GM23248 (cell line): ENCODE measurements at regions not wholly inside any gene's neighbourhood (a gene's known extent, or its start where the extent isn't known, plus 50 kb on each side); places are given as distances from the start of the nearest gene placed in this dataset.

Source experiments
- DNase-seq: peaks from one replicate; pipeline ENCODE4 v3.0.0-alpha.2; 2015
- H2AFZ ChIP-seq: fragments of 200-600 bp; sonication (generic); 2 replicates; pipeline ENCODE4 v1.6.1; 2016; ENCODE audit warnings: antibody characterized with exemption
- H3F3A ChIP-seq: fragments of 200-600 bp; sonication (generic); 2 replicates; pipeline ENCODE4 v1.6.1; 2016; ENCODE audit warnings: mild to moderate bottlenecking, antibody characterized with exemption, mixed run types; ENCODE audit not compliant: insufficient read depth
- H3K27ac ChIP-seq: fragments of 200-600 bp; sonication (generic); 2 replicates; pipeline ENCODE4 v1.5.1; 2016; ENCODE audit warnings: mild to moderate bottlenecking
- H3K27me3 ChIP-seq: fragments of 200-600 bp; sonication (generic); replicated peaks from 2 replicates; pipeline ENCODE4 v1.6.1; 2016; ENCODE audit warnings: mild to moderate bottlenecking; ENCODE audit not compliant: insufficient read depth
- H3K36me3 ChIP-seq: fragments of 200-600 bp; sonication (generic); 2 replicates; pipeline ENCODE4 v1.6.1; 2016; ENCODE audit warnings: low read depth, mild to moderate bottlenecking
- H3K4me1 ChIP-seq: fragments of 200-600 bp; sonication (generic); 2 replicates; pipeline ENCODE4 v1.6.1; 2016; ENCODE audit warnings: mild to moderate bottlenecking; ENCODE audit not compliant: insufficient read depth
- H3K4me2 ChIP-seq: fragments of 200-600 bp; sonication (generic); one replicate; pipeline ENCODE4 v1.6.1; 2016; ENCODE audit warnings: mild to moderate bottlenecking; ENCODE audit not compliant: unreplicated experiment
- H3K4me3 ChIP-seq: fragments of 200-600 bp; sonication (generic); 2 replicates; pipeline ENCODE4 v1.5.1; 2016; ENCODE audit warnings: mild to moderate bottlenecking
- H3K79me2 ChIP-seq: fragments of 200-600 bp; sonication (generic); 2 replicates; pipeline ENCODE4 v1.6.1; 2016; ENCODE audit warnings: mild to moderate bottlenecking; ENCODE audit not compliant: insufficient read depth
- H3K9ac ChIP-seq: fragments of 200-600 bp; sonication (generic); 2 replicates; pipeline ENCODE4 v1.6.1; 2016; ENCODE audit warnings: mild to moderate bottlenecking
- H3K9me2 ChIP-seq: fragments of 200-600 bp; sonication (generic); 2 replicates; pipeline ENCODE4 v1.6.1; 2016; ENCODE audit warnings: mixed run types, mild to moderate bottlenecking, moderate library complexity; ENCODE audit not compliant: insufficient read depth
- H3K9me3 ChIP-seq: fragments of 200-600 bp; sonication (generic); one replicate; pipeline ENCODE4 v1.6.1; 2017; ENCODE audit warnings: low read depth
- H4K20me1 ChIP-seq: fragments of 200-600 bp; sonication (generic); 2 replicates; pipeline ENCODE4 v1.6.0; 2016; ENCODE audit not compliant: insufficient read depth
- EZH2 ChIP-seq: fragments of 200-600 bp; sonication (generic); IDR thresholded peaks from 2 replicates; pipeline ENCODE4 v1.6.1; 2018; ENCODE audit warnings: antibody characterized with exemption, mild to moderate bottlenecking; ENCODE audit not compliant: insufficient read depth, poor library complexity, severe bottlenecking
- EZH2phosphoT487 ChIP-seq: fragments of 200-600 bp; sonication (generic); IDR thresholded peaks from 2 replicates; pipeline ENCODE4 v1.6.1; 2018; ENCODE audit warnings: antibody characterized with exemption, moderate library complexity, mild to moderate bottlenecking, low read depth; ENCODE audit not compliant: insufficient read depth
- WGBS, 2 experiments: methylation state at CpG; one replicate each; pipeline ENCODE4 v1.1.6; 2015 to 2017; ENCODE audit warnings: low lambda C conversion rate in 2 of 2, low coverage in 1 of 2; ENCODE audit errors: missing lambda C conversion rate in 2 of 2; 5-methylcytosine and 5-hydroxymethylcytosine counted together
- in situ Hi-C: fragments of 300-500 bp; cut with MboI; formaldehyde crosslinking; loops from 2 replicates; pipeline ENCODE4 v1.15.0; 2020

DNA sequence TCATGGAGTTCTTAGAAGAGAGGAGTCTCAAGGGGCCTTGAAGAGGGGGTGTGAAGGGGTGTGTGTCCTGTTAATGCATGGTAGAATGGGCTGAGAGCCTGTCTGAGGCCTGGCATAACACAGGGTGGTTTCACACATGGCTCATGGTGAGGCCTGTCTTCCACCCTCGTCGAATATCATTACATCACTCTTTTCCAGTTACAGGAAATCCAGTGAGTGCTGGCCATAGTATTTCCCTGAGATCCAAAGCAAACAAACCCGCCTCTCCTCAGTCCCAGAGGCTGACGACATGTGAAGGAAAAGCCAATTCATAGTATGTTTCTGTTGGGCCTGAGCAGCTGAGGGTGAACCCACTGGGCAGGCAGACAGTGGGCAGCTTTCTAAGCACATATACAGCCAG is 159.4 kb upstream of the NR3C1 start:
- H2AFZ ChIP-seq = peak overlapping the region; percentile 48; the same call in 1 of the 2 replicates
- H3K4me2 ChIP-seq = no peak overlapping the region
- H3K4me3 ChIP-seq = no peak overlapping the region
- no peaks in the 10 kb centered on the region for H3K27me3 ChIP-seq
- peaks cover 5% of the 10 kb centered on the region for H3F3A ChIP-seq
- WGBS, 2 experiments = 37 to 40% methylated on average over 4 of the region's 4 CpGs
- peak overlapping the region; percentile 50 for H3K27ac ChIP-seq
- DNase-seq = peak; percentile 75
- no peaks in the 10 kb centered on the region for H3K9me2 ChIP-seq
- H3K79me2 ChIP-seq = no peaks in the 10 kb centered on the region
- no peaks in the 10 kb centered on the region for H3K36me3 ChIP-seq
- TF ChIP-seq EZH2phosphoT487 (no peak), EZH2 (no peak)
- no peaks in the 10 kb centered on the region for H4K20me1 ChIP-seq
- H3K4me1 ChIP-seq = peaks cover 22% of the 10 kb centered on the region
- no peaks in the 10 kb centered on the region for H3K9me3 ChIP-seq
- no peak overlapping the region for H3K9ac ChIP-seq
- in situ Hi-C loops = no loop called here

DNA sequence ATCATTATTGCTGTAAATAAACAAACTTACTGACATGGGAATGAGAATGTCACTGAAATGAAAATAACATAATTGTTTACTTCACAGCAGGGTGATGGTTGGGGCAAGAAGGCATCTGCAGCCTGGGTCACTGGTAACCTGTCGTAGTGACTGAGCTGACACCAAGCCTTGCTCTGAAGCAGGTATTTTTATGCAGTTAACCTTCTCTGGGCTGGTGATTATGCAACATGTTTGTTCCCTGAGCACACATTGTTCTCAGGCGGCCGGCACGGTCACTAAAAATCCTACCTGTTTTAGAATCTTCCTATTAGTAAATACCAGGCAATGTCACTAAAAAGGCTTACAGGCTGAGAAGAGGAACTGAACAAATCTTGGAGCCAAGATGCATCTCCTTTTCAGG is 157.7 kb upstream of the NR3C1 start:
- Histone ChIP-seq H3F3A (peaks cover 23% of the 10 kb centered on the region), H3K9me2 (no peaks in the 10 kb centered on the region), H3K4me3 (no peak overlapping the region), H3K4me2 (no peak overlapping the region), H3K36me3 (no peaks in the 10 kb centered on the region), H2AFZ (no peak overlapping the region), H3K27ac (no peak overlapping the region), H3K9ac (no peak overlapping the region), H3K9me3 (no peaks in the 10 kb centered on the region), H3K4me1 (peaks cover 37% of the 10 kb centered on the region), H3K27me3 (no peaks in the 10 kb centered on the region), H4K20me1 (no peaks in the 10 kb centered on the region), H3K79me2 (no peaks in the 10 kb centered on the region)
- no peak for TF ChIP-seq EZH2phosphoT487
- WGBS, 2 experiments = 96 to 99% methylated on average over 4 of the region's 4 CpGs
- in situ Hi-C loops = no loop called here
- no peak for DNase-seq

DNA sequence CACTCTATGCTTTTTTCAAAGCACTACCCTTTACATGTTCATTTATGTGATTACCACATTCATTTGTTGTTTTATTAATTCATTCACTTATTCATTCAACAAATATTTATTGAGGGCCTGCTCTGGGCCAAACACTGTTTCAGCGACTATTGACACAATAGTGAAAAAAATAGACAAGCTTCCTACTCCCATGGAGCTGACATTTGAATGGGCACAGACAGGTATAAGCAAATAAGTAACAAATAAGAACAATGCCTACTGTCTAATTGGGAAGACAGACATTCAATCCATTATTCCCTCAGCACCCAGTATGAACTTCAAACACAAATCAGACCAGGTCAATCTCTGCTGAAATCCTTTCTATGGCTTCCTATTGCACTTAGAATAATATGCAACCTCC is 156.9 kb upstream of the NR3C1 start:
- in situ Hi-C loops = no loop called here
- Histone ChIP-seq H3K4me2 (no peak overlapping the region), H3F3A (peaks cover 27% of the 10 kb centered on the region), H3K9me2 (no peaks in the 10 kb centered on the region), H3K27me3 (no peaks in the 10 kb centered on the region), H4K20me1 (no peaks in the 10 kb centered on the region), H3K4me3 (no peak overlapping the region), H3K9ac (no peak overlapping the region), H3K36me3 (no peaks in the 10 kb centered on the region), H3K4me1 (peaks cover 39% of the 10 kb centered on the region), H3K79me2 (no peaks in the 10 kb centered on the region), H3K27ac (no peak overlapping the region), H2AFZ (no peak overlapping the region), H3K9me3 (no peaks in the 10 kb centered on the region)
- TF ChIP-seq EZH2phosphoT487 (no peak), EZH2 (no peak)
- 95 to 100% methylated on average over 1 of the region's 1 CpG for whole genome bisulfite sequencing, 2 experiments
- DNase-seq = no peak

DNA sequence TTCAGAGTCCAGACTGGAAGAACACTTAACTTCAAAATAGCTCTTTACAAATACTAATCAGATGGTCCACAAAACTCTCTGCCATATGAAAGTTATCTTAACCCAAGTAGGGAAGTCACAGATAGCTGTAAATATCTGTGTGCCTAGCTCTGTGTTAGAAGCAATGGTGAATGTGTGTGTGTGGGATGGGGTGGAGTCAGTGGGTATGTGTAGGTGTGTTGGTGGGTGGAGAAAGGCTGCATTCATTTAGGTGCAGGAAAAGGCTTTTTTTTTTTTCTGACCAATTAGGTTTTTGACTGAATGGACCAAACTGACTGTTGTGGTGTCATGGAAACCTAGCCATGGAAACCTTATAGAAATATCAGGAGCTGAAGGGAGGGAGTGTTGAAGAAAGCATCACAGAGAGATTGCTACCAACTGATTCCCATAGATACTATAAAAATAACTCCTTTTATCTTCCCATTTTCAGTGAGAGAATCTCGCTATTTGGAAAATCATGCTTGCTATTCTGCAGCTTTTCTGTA is 156.2 kb upstream of the NR3C1 start:
- no peaks in the 10 kb centered on the region for H3K9me3 ChIP-seq
- no peak overlapping the region for H3K27ac ChIP-seq
- no peak for TF ChIP-seq EZH2phosphoT487
- no peak for TF ChIP-seq EZH2
- no peaks in the 10 kb centered on the region for H3K9me2 ChIP-seq
- peaks cover 34% of the 10 kb centered on the region for H3F3A ChIP-seq
- H3K79me2 ChIP-seq = no peaks in the 10 kb centered on the region
- no peak overlapping the region for H3K4me3 ChIP-seq
- H4K20me1 ChIP-seq = no peaks in the 10 kb centered on the region
- in situ Hi-C loops = no loop called here
- H3K36me3 ChIP-seq = no peaks in the 10 kb centered on the region
- H3K4me1 ChIP-seq = peaks cover 46% of the 10 kb centered on the region
- H3K9ac ChIP-seq = no peak overlapping the region
- no peak for DNase-seq
- no peak overlapping the region for H2AFZ ChIP-seq
- WGBS, 2 experiments = 95 to 100% methylated on average over 1 of the region's 1 CpG
- no peaks in the 10 kb centered on the region for H3K27me3 ChIP-seq
- H3K4me2 ChIP-seq = no peak overlapping the region

DNA sequence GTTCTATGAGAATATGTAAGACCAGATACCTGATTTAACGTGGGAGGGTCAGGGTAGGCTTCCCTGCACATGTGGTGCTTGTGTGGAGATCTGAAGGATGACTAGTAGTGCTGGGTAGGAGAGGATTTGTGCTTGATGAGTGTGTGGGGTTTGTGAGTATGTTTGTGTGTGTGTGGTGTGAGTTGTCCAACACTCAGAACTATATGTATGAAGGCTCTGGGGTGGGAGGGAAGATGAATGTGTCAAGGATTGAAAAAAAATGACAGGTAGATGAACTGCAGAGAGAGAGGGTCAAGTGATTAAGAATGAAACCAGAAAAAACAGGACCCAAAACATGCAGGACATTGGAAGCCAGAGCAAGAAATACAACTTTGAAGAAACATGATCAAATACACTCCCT is 154.6 kb upstream of the NR3C1 start:
- Histone ChIP-seq H3K9ac (no peak overlapping the region), H3K4me1 (peaks cover 51% of the 10 kb centered on the region), H4K20me1 (no peaks in the 10 kb centered on the region), H2AFZ (no peak overlapping the region), H3F3A (peaks cover 48% of the 10 kb centered on the region), H3K27me3 (no peaks in the 10 kb centered on the region), H3K9me2 (no peaks in the 10 kb centered on the region), H3K27ac (peak overlapping the region; percentile 72), H3K4me3 (no peak overlapping the region), H3K79me2 (no peaks in the 10 kb centered on the region), H3K9me3 (no peaks in the 10 kb centered on the region), H3K36me3 (no peaks in the 10 kb centered on the region), H3K4me2 (peak overlapping the region; percentile 52)
- WGBS, 2 experiments = 81 to 98% methylated on average over 1 of the region's 1 CpG
- TF ChIP-seq EZH2phosphoT487 = no peak
- TF ChIP-seq EZH2 = no peak
- DNase-seq = no peak
- in situ Hi-C loops = no loop called here
